ENCODE measurements at regions not wholly inside any gene's neighbourhood (a gene's known extent, or its start where the extent isn't known, plus 50 kb on each side); places are given as distances from the start of the nearest gene placed in this dataset.

GRCh38 chr20:50277460-50278376 lies 87.1 kb downstream of the CEBPB start:
- intact Hi-C loops (cut with micrococcal nuclease) = no loop called here
- peaks cover 1% of the 10 kb centered on the region for H3K4me1 Mint-ChIP-seq (ENCODE audit: low read depth)
- DNase-seq (no peak), ATAC-seq (no peak)
- no peaks in the 10 kb centered on the region for H3K36me3 Mint-ChIP-seq (ENCODE audit: low read depth)
- H3K27ac Mint-ChIP-seq = no peak overlapping the region
- H3K9me3 Mint-ChIP-seq = no peaks in the 10 kb centered on the region
- no peak for TF ChIP-seq CTCF (IDR thresholded peaks at IDR 0.05)
- CTCF ChIA-PET = no interaction called here
- H3K4me3 Mint-ChIP-seq = no peak overlapping the region
- peaks cover 2% of the 10 kb centered on the region for H3K27me3 Mint-ChIP-seq
- POLR2A ChIA-PET = no interaction called here

DNA sequence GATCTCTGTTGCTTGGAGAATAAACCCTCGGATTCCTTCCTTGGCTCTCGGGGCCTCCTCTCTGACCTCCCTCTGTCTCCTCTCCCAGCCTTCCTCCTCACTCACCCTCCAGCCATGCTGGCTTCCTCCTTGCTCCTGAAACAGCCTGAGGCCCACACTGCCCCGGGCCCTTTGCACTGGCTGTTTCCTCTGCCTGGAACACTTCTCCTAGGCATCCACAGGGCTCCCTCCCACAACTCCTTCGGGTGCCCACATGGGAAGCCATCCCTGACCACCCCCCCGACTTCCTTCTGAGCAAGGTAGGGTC lies 87.7 kb downstream of the CEBPB start:
- no peak for ATAC-seq
- H3K36me3 Mint-ChIP-seq (ENCODE audit: low read depth) = no peaks in the 10 kb centered on the region
- no peak for DNase-seq
- CTCF ChIA-PET = no interaction called here
- intact Hi-C loops (cut with micrococcal nuclease) = no loop called here
- no peaks in the 10 kb centered on the region for H3K9me3 Mint-ChIP-seq
- no peak for TF ChIP-seq CTCF (IDR thresholded peaks at IDR 0.05)
- H3K27me3 Mint-ChIP-seq = peaks cover 1% of the 10 kb centered on the region
- H3K4me1 Mint-ChIP-seq (ENCODE audit: low read depth) = peaks cover 3% of the 10 kb centered on the region
- POLR2A ChIA-PET = no interaction called here
- no peak overlapping the region for H3K4me3 Mint-ChIP-seq
- H3K27ac Mint-ChIP-seq = no peak overlapping the region

- ChIA-PET POLR2A (no interaction called here), CTCF (no interaction called here)
Measured at GRCh38 chr20:50278684-50279531, 88.3 kb downstream of the CEBPB start.

GRCh38 chr20:50279988-50280850 lies 89.6 kb downstream of the CEBPB start:
- H3K27ac Mint-ChIP-seq = no peak overlapping the region
- peaks cover 1% of the 10 kb centered on the region for H3K27me3 Mint-ChIP-seq
- no peaks in the 10 kb centered on the region for H3K9me3 Mint-ChIP-seq
- intact Hi-C loops (cut with micrococcal nuclease) = no loop called here
- POLR2A ChIA-PET = interaction anchor here (0.7 to 0.8 kb wide), 2 partner anchors 78 to 352 kb away, joined by 3 read pairs; no protein-coding TSS in a partner anchor
- ATAC-seq (no peak), DNase-seq (no peak)
- H3K36me3 Mint-ChIP-seq (ENCODE audit: low read depth) = no peaks in the 10 kb centered on the region
- no peak overlapping the region for H3K4me3 Mint-ChIP-seq
- TF ChIP-seq CTCF (IDR thresholded peaks at IDR 0.05) = no peak
- CTCF ChIA-PET = no interaction called here
- H3K4me1 Mint-ChIP-seq (ENCODE audit: low read depth) = peaks cover 3% of the 10 kb centered on the region

More at GRCh38 chr20:50278684-50279531, 88.3 kb downstream of the CEBPB start:
- Mint-ChIP-seq H3K27me3 (peaks cover 1% of the 10 kb centered on the region), H3K4me3 (no peak overlapping the region), H3K36me3 (ENCODE audit: low read depth) (no peaks in the 10 kb centered on the region), H3K4me1 (ENCODE audit: low read depth) (peaks cover 3% of the 10 kb centered on the region), H3K9me3 (no peaks in the 10 kb centered on the region), H3K27ac (no peak overlapping the region)
- no peak for TF ChIP-seq CTCF (IDR thresholded peaks at IDR 0.05)
- intact Hi-C loops (cut with micrococcal nuclease) = no loop called here
- ATAC-seq (no peak), DNase-seq (no peak)
